Hepatocyte (in vitro differentiated cells): ENCODE measurements at regions not wholly inside any gene's neighbourhood (a gene's known extent, or its start where the extent isn't known, plus 50 kb on each side); places are given as distances from the start of the nearest gene placed in this dataset.
A peak's percentile ranks its signal among the peaks of the same experiment; 100 is the strongest.

Experiments used
- DNase-seq: peaks from one replicate; pipeline ENCODE4 v3.0.0-alpha.2; 2016; ENCODE audit warnings: low spot score
- H2AFZ ChIP-seq: fragments of 200-600 bp; sonication (generic); 2 replicates; pipeline ENCODE4 v1.6.0; 2016; ENCODE audit warnings: antibody characterized with exemption, mild to moderate bottlenecking
- H3K27ac ChIP-seq: fragments of 200-600 bp; sonication (generic); 2 replicates; pipeline ENCODE4 v1.5.1; 2016; ENCODE audit warnings: mild to moderate bottlenecking
- H3K27me3 ChIP-seq: fragments of 200-600 bp; sonication (generic); 2 replicates; pipeline ENCODE4 v1.6.1; 2016
- H3K36me3 ChIP-seq: fragments of 200-600 bp; sonication (generic); replicated peaks from 2 replicates; pipeline ENCODE4 v1.5.1; 2016; ENCODE audit warnings: low read depth; ENCODE audit not compliant: insufficient read depth
- H3K4me1 ChIP-seq: fragments of 200-600 bp; sonication (generic); 2 replicates; pipeline ENCODE4 v1.5.1; 2016; ENCODE audit warnings: mild to moderate bottlenecking, moderate library complexity; ENCODE audit not compliant: insufficient read depth
- H3K4me2 ChIP-seq: fragments of 200-600 bp; sonication (generic); 2 replicates; pipeline ENCODE4 v1.6.0; 2016
- H3K4me3 ChIP-seq: fragments of 200-600 bp; sonication (generic); 2 replicates; pipeline ENCODE4 v1.5.1; 2016; ENCODE audit warnings: mild to moderate bottlenecking
- H3K79me2 ChIP-seq: fragments of 200-600 bp; sonication (generic); 2 replicates; pipeline ENCODE4 v1.6.0; 2017; ENCODE audit warnings: mild to moderate bottlenecking
- H3K9me2 ChIP-seq: fragments of 200-600 bp; sonication (generic); replicated peaks from 2 replicates; pipeline ENCODE4 v1.6.0; 2017; ENCODE audit warnings: mild to moderate bottlenecking; ENCODE audit not compliant: insufficient read depth
- H3K9me3 ChIP-seq: fragments of 200-600 bp; sonication (generic); 2 replicates; pipeline ENCODE4 v1.5.1; 2016; ENCODE audit warnings: low read depth, mild to moderate bottlenecking
- H4K20me1 ChIP-seq: fragments of 200-600 bp; sonication (generic); 2 replicates; pipeline ENCODE4 v1.6.0; 2016; ENCODE audit warnings: mild to moderate bottlenecking; ENCODE audit not compliant: insufficient read depth, poor library complexity, severe bottlenecking
- CTCF ChIP-seq: fragments of 200-600 bp; sonication (generic); IDR thresholded peaks from 2 replicates; pipeline ENCODE4 v1.5.1; 2016; ENCODE audit warnings: antibody characterized with exemption, mild to moderate bottlenecking; ENCODE audit not compliant: poor library complexity
- EZH2 ChIP-seq: fragments of 200-600 bp; sonication (generic); IDR thresholded peaks from 2 replicates; pipeline ENCODE4 v1.6.1; 2016; ENCODE audit warnings: antibody characterized with exemption, mild to moderate bottlenecking, borderline replicate concordance
- EZH2phosphoT487 ChIP-seq: fragments of 200-600 bp; sonication (generic); IDR thresholded peaks from one replicate; pipeline ENCODE4 v1.6.1; 2018; ENCODE audit warnings: antibody characterized with exemption, mild to moderate bottlenecking, low read depth, moderate library complexity; ENCODE audit not compliant: unreplicated experiment, severe bottlenecking
- WGBS: methylation state at CpG from one replicate; pipeline ENCODE4 v1.1.6; 2016; ENCODE audit warnings: low lambda C conversion rate; ENCODE audit errors: missing lambda C conversion rate; 5-methylcytosine and 5-hydroxymethylcytosine counted together

- no peak overlapping the region for H3K4me3 ChIP-seq
- 83% methylated on average over 13 of the region's 13 CpGs for WGBS
- no peak for DNase-seq
- H3K27ac ChIP-seq: peak overlapping the region; percentile 44
- H3K9me2 ChIP-seq: no peaks in the 10 kb centered on the region
- H3K9me3 ChIP-seq: no peaks in the 10 kb centered on the region
- no peak overlapping the region for H2AFZ ChIP-seq
- H3K4me2 ChIP-seq: no peak overlapping the region
- H3K36me3 ChIP-seq: no peaks in the 10 kb centered on the region
- no peaks in the 10 kb centered on the region for H3K79me2 ChIP-seq
- no peaks in the 10 kb centered on the region for H3K27me3 ChIP-seq
- H3K4me1 ChIP-seq: no peaks in the 10 kb centered on the region
- no peak for TF ChIP-seq CTCF
- TF ChIP-seq EZH2: no peak
- no peak for TF ChIP-seq EZH2phosphoT487
- H4K20me1 ChIP-seq: no peaks in the 10 kb centered on the region
Measured at GRCh38 chr20:19867940-19868371, 109.9 kb downstream of the RIN2 start.

GRCh38 chr20:19868441-19868840 is 110.4 kb downstream of the RIN2 start:
- H3K4me2 ChIP-seq: no peak overlapping the region
- 80% methylated on average over 6 of the region's 6 CpGs for WGBS
- H3K36me3 ChIP-seq: no peaks in the 10 kb centered on the region

GRCh38 chr20:19872001-19872400 is 113.9 kb downstream of the RIN2 start:
- Histone ChIP-seq H3K27me3 (no peaks in the 10 kb centered on the region), H4K20me1 (no peaks in the 10 kb centered on the region), H3K4me2 (no peak overlapping the region), H2AFZ (no peak overlapping the region), H3K9me2 (no peaks in the 10 kb centered on the region), H3K27ac (no peak overlapping the region), H3K79me2 (no peaks in the 10 kb centered on the region), H3K9me3 (no peaks in the 10 kb centered on the region), H3K36me3 (no peaks in the 10 kb centered on the region), H3K4me1 (peaks cover 18% of the 10 kb centered on the region), H3K4me3 (no peak overlapping the region)
- WGBS: 98% methylated on average over 3 of the region's 3 CpGs
- DNase-seq: no peak
- TF ChIP-seq EZH2 (no peak), CTCF (no peak), EZH2phosphoT487 (no peak)

More at GRCh38 chr20:19868441-19868840, 110.4 kb downstream of the RIN2 start:
- Histone ChIP-seq H3K9me2 (no peaks in the 10 kb centered on the region), H3K4me1 (no peaks in the 10 kb centered on the region), H2AFZ (no peak overlapping the region), H3K27me3 (no peaks in the 10 kb centered on the region), H3K79me2 (no peaks in the 10 kb centered on the region), H3K9me3 (no peaks in the 10 kb centered on the region), H4K20me1 (no peaks in the 10 kb centered on the region), H3K27ac (peak overlapping the region; percentile 49), H3K4me3 (no peak overlapping the region)
- TF ChIP-seq EZH2phosphoT487: no peak
- TF ChIP-seq EZH2: no peak
- TF ChIP-seq CTCF: no peak
- no peak for DNase-seq
